ENCODE measurements at regions not wholly inside any gene's neighbourhood (a gene's known extent, or its start where the extent isn't known, plus 50 kb on each side); places are given as distances from the start of the nearest gene placed in this dataset.

DNA sequence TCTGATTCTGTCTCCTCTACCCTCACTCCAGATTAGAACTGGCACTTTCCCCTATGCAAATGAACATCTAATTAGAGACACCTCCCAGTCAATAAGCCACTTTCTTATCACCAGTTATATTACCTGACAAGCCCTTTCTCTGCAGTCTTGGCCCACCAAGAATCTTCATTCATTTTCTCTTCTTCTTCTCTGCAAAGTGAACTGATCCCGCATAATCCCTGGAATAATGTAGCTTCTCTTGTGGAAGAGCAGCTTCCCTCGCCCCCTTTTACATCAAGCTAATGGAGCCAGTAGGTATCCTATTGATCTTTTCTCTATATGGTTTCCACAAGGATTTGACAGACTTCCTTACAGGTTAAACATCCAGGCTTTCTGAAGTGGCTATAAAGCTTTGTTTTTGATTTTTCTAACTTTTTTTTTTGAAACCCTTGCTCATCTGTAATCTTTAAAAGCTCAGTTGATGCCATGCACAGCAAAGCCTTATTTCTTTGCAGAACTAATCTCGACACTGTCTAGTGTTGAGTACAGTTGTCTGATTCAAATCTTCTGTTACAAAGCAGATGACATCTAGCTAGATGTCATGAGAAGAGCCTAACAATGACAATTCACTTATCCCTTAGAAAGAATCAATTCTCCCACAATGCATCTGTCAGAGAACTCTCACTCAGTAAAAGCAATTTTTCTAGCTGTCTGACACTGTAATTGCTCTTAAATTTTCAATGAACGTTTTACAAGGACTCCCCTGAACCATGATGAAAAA lies 281.4 kb downstream of the ISL1 start:
- TF ChIP-seq, protein P1, sequence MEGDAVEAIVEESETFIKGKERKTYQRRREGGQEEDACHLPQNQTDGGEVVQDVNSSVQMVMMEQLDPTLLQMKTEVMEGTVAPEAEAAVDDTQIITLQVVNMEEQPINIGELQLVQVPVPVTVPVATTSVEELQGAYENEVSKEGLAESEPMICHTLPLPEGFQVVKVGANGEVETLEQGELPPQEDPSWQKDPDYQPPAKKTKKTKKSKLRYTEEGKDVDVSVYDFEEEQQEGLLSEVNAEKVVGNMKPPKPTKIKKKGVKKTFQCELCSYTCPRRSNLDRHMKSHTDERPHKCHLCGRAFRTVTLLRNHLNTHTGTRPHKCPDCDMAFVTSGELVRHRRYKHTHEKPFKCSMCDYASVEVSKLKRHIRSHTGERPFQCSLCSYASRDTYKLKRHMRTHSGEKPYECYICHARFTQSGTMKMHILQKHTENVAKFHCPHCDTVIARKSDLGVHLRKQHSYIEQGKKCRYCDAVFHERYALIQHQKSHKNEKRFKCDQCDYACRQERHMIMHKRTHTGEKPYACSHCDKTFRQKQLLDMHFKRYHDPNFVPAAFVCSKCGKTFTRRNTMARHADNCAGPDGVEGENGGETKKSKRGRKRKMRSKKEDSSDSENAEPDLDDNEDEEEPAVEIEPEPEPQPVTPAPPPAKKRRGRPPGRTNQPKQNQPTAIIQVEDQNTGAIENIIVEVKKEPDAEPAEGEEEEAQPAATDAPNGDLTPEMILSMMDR (IDR thresholded peaks at IDR 0.05; ENCODE audit: poor library complexity, severe bottlenecking) = no peak
- TF ChIP-seq EZH2 (IDR thresholded peaks at IDR 0.05; ENCODE audit: borderline replicate concordance, insufficient read depth, low read length, poor library complexity, severe bottlenecking) = no peak
- no peak for TF ChIP-seq MXI1 (conservative IDR thresholded peaks at IDR 0.05; ENCODE audit: poor library complexity, severe bottlenecking)
- TF ChIP-seq RAD21 (conservative IDR thresholded peaks at IDR 0.05) = no peak
- TF ChIP-seq, protein P2, sequence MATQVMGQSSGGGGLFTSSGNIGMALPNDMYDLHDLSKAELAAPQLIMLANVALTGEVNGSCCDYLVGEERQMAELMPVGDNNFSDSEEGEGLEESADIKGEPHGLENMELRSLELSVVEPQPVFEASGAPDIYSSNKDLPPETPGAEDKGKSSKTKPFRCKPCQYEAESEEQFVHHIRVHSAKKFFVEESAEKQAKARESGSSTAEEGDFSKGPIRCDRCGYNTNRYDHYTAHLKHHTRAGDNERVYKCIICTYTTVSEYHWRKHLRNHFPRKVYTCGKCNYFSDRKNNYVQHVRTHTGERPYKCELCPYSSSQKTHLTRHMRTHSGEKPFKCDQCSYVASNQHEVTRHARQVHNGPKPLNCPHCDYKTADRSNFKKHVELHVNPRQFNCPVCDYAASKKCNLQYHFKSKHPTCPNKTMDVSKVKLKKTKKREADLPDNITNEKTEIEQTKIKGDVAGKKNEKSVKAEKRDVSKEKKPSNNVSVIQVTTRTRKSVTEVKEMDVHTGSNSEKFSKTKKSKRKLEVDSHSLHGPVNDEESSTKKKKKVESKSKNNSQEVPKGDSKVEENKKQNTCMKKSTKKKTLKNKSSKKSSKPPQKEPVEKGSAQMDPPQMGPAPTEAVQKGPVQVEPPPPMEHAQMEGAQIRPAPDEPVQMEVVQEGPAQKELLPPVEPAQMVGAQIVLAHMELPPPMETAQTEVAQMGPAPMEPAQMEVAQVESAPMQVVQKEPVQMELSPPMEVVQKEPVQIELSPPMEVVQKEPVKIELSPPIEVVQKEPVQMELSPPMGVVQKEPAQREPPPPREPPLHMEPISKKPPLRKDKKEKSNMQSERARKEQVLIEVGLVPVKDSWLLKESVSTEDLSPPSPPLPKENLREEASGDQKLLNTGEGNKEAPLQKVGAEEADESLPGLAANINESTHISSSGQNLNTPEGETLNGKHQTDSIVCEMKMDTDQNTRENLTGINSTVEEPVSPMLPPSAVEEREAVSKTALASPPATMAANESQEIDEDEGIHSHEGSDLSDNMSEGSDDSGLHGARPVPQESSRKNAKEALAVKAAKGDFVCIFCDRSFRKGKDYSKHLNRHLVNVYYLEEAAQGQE (IDR thresholded peaks at IDR 0.05; ENCODE audit: borderline replicate concordance) = peak; percentile 96

Data from neural cell (in vitro differentiated cells).